IMR-90 (cell line): ENCODE measurements at regions not wholly inside any gene's neighbourhood (a gene's known extent, or its start where the extent isn't known, plus 50 kb on each side); places are given as distances from the start of the nearest gene placed in this dataset.

Experiments used
- ATAC-seq: fragments of 200-7000 bp; cut with Tn5 transposase; 2 replicates; pipeline ENCODE4 v1.9.1; 2020; ENCODE audit warnings: low read depth, mild to moderate bottlenecking, moderate library complexity
- BruUV-seq: library from RNA; stranded (reverse); fragments of 400-500 nt; replicated peaks from 2 replicates; lab custom pipeline; 2021; lab: Mats Ljungman, UMichigan
- CTCF ChIA-PET: fragments of 300-600 bp; formaldehyde crosslinking; extraction: SDS; loops from one replicate; lab custom pipeline; 2021; ENCODE audit warnings: antibody characterized with exemption; lab: Yijun Ruan, JAX
- POLR2A ChIA-PET: fragments of 300-600 bp; sonication (Branson Sonifier 250); formaldehyde crosslinking; loops from one replicate; lab custom pipeline; 2022; ENCODE audit warnings: antibody characterized with exemption; ENCODE audit not compliant: unreplicated experiment; lab: Charles Lee
- DNase-seq: peaks from one replicate; pipeline ENCODE4 v3.0.0; 2013
- H2AFZ ChIP-seq: replicated peaks from 2 replicates; pipeline ENCODE3; 2013; ENCODE audit warnings: low read length, mild to moderate bottlenecking; ENCODE audit not compliant: poor library complexity
- H2AK5ac ChIP-seq: 2 replicates; pipeline ENCODE4 v1.6.1; 2013; ENCODE audit warnings: low read depth, low read length, inconsistent platforms
- H2AK9ac ChIP-seq: replicated peaks from 2 replicates; pipeline ENCODE3; 2013; ENCODE audit warnings: mild to moderate bottlenecking, low read depth, low read length, moderate library complexity; ENCODE audit not compliant: poor library complexity
- H2BK120ac ChIP-seq: 2 replicates; pipeline ENCODE4 v1.6.1; 2013; ENCODE audit warnings: low read depth, low read length, inconsistent platforms
- H2BK15ac ChIP-seq: 3 replicates; pipeline ENCODE4 v1.6.1; 2013; ENCODE audit warnings: low read depth, low read length, inconsistent platforms
- H2BK20ac ChIP-seq: 2 replicates; pipeline ENCODE4 v1.6.1; 2013; ENCODE audit warnings: low read depth, mild to moderate bottlenecking, inconsistent platforms, low read length, moderate library complexity
- H2BK5ac ChIP-seq: 2 replicates; pipeline ENCODE4 v1.6.1; 2013; ENCODE audit warnings: mild to moderate bottlenecking, low read depth, low read length, inconsistent platforms; ENCODE audit not compliant: poor library complexity, severe bottlenecking
- H3K14ac ChIP-seq: replicated peaks from 2 replicates; pipeline ENCODE4 v1.6.1; 2013; ENCODE audit warnings: low read depth, low read length, inconsistent platforms
- H3K18ac ChIP-seq: 2 replicates; pipeline ENCODE4 v1.6.1; 2013; ENCODE audit warnings: low read depth, low read length, control low read depth
- H3K23ac ChIP-seq: 2 replicates; pipeline ENCODE4 v1.6.1; 2013; ENCODE audit warnings: low read depth, low read length, inconsistent platforms
- H3K27ac ChIP-seq: 2 replicates; pipeline ENCODE4 v1.5.1; 2013; ENCODE audit warnings: mild to moderate bottlenecking, control low read depth, low read length; ENCODE audit not compliant: insufficient read depth
- H3K27me3 ChIP-seq: 2 replicates; pipeline ENCODE4 v1.6.1; 2013; ENCODE audit warnings: low read length; ENCODE audit not compliant: control insufficient read depth, insufficient read depth
- H3K36me3 ChIP-seq: 2 replicates; pipeline ENCODE4 v1.6.1; 2013; ENCODE audit warnings: low read length, mixed read lengths; ENCODE audit not compliant: control insufficient read depth, insufficient read depth
- H3K4ac ChIP-seq: 2 replicates; pipeline ENCODE4 v1.6.1; 2013; ENCODE audit warnings: low read depth, low read length, inconsistent platforms
- H3K4me1 ChIP-seq: 2 replicates; pipeline ENCODE4 v1.6.1; 2013; ENCODE audit warnings: low read length, mixed read lengths; ENCODE audit not compliant: control insufficient read depth, insufficient read depth
- H3K4me2 ChIP-seq: 2 replicates; pipeline ENCODE4 v1.6.1; 2013; ENCODE audit warnings: low read depth, mild to moderate bottlenecking, control low read depth, low read length, moderate library complexity
- H3K4me3 ChIP-seq: 2 replicates; pipeline ENCODE4 v1.5.1; 2013; ENCODE audit warnings: low read depth, mild to moderate bottlenecking, control low read depth, low read length, moderate library complexity; ENCODE audit not compliant: insufficient read depth
- H3K56ac ChIP-seq: 2 replicates; pipeline ENCODE4 v1.6.1; 2013; ENCODE audit warnings: low read length, inconsistent platforms; ENCODE audit not compliant: insufficient read depth; ENCODE audit errors: extremely low read depth
- H3K79me1 ChIP-seq, 2 experiments: 2 replicates each; pipeline ENCODE4 v1.6.1; 2013; ENCODE audit warnings: low read length in 2 of 2, inconsistent platforms in 1 of 2, low read depth in 1 of 2
- H3K9ac ChIP-seq: 2 replicates; pipeline ENCODE4 v1.6.1; 2013; ENCODE audit warnings: low read depth, low read length, control low read depth
- H3K9me1 ChIP-seq: 2 replicates; pipeline ENCODE4 v1.6.1; 2013; ENCODE audit warnings: low read length, inconsistent platforms; ENCODE audit not compliant: insufficient read depth
- H3K9me3 ChIP-seq: 2 replicates; pipeline ENCODE4 v1.6.1; 2013; ENCODE audit warnings: low read length; ENCODE audit not compliant: control insufficient read depth, insufficient read depth
- H4K20me1 ChIP-seq: 2 replicates; pipeline ENCODE4 v1.6.1; 2013; ENCODE audit warnings: low read length, inconsistent platforms; ENCODE audit not compliant: insufficient read depth
- H4K5ac ChIP-seq: 2 replicates; pipeline ENCODE4 v1.6.1; 2013; ENCODE audit warnings: mild to moderate bottlenecking, low read depth, low read length, control low read depth
- H4K8ac ChIP-seq, 2 experiments: 2 replicates each; pipeline ENCODE4 v1.6.1; 2013; ENCODE audit warnings: low read depth in 2 of 2, low read length in 2 of 2, control low read depth in 1 of 2, inconsistent platforms in 1 of 2
- H4K91ac ChIP-seq: 2 replicates; pipeline ENCODE4 v1.6.1; 2013; ENCODE audit warnings: low read depth, low read length, inconsistent platforms; ENCODE audit not compliant: insufficient read depth
- CHD1 ChIP-seq: IDR thresholded peaks from 2 replicates; pipeline ENCODE4 v1.6.1; 2012; ENCODE audit warnings: low read depth, low read length, improper control_type of control experiment
- ELK1 ChIP-seq: fragments of 150-350 bp; IDR thresholded peaks from 2 replicates; pipeline ENCODE4 v1.6.1; 2016; ENCODE audit warnings: low read depth, mild to moderate bottlenecking, low read length, moderate library complexity, borderline replicate concordance
- MAFK ChIP-seq: IDR thresholded peaks from 2 replicates; pipeline ENCODE4 v1.6.1; 2012; ENCODE audit warnings: low read depth, low read length, improper control_type of control experiment
- MAZ ChIP-seq: IDR thresholded peaks from 2 replicates; pipeline ENCODE4 v1.6.1; 2012; ENCODE audit warnings: low read depth, mild to moderate bottlenecking, low read length, improper control_type of control experiment, moderate library complexity, borderline replicate concordance
- MXI1 ChIP-seq: IDR thresholded peaks from 2 replicates; pipeline ENCODE4 v1.6.1; 2012; ENCODE audit warnings: low read depth, mild to moderate bottlenecking, low read length, moderate library complexity, borderline replicate concordance
- NFE2L2 ChIP-seq: fragments of 150-350 bp; IDR thresholded peaks from 2 replicates; pipeline ENCODE4 v1.6.1; 2016; ENCODE audit warnings: low read depth, mild to moderate bottlenecking, low read length
- RAD21 ChIP-seq: IDR thresholded peaks from 2 replicates; pipeline ENCODE4 v1.6.1; 2012; ENCODE audit warnings: low read length, improper control_type of control experiment
- RFX5 ChIP-seq: IDR thresholded peaks from 2 replicates; pipeline ENCODE4 v1.8.0; 2012; ENCODE audit warnings: low read depth, mild to moderate bottlenecking, low read length, moderate library complexity
- SMC3 ChIP-seq: fragments of 150-350 bp; IDR thresholded peaks from 2 replicates; pipeline ENCODE4 v1.6.1; 2016; ENCODE audit warnings: low read depth, mild to moderate bottlenecking, antibody characterized with exemption, low read length, moderate library complexity
- WGBS, 2 experiments: methylation state at CpG; one replicate each; pipeline versions ENCODE4 v1.1.5 to v1.1.7; 2013; ENCODE audit warnings: missing lambda C conversion rate in 2 of 2; ENCODE audit not compliant: insufficient read length in 1 of 2; ENCODE audit errors: extremely low coverage in 2 of 2; 5-methylcytosine and 5-hydroxymethylcytosine counted together
- dilution Hi-C: fragments of 300-500 bp; cut with HindIII; formaldehyde crosslinking; loops from one replicate; pipeline ENCODE4 v1.14.3; 2018; ENCODE audit warnings: low sequenced_read_pairs; ENCODE audit not compliant: unreplicated experiment
- in situ Hi-C: fragments of 300-500 bp; cut with MboI; formaldehyde crosslinking; loops from 3 replicates; pipeline ENCODE4 v1.14.3; 2019; ENCODE audit warnings: low sequenced_read_pairs, inconsistent platforms, mixed read lengths
- intact Hi-C: fragments of 100-400 bp; cut with micrococcal nuclease; formaldehyde crosslinking; loops from 2 replicates; pipeline ENCODE4 v1.10.0; 2022

- ChIA-PET CTCF (no interaction called here), POLR2A (no interaction called here)
- dilution Hi-C loops = no loop called here
- H4K91ac ChIP-seq = no peak overlapping the region
- no peak overlapping the region for H3K27ac ChIP-seq
- no peak overlapping the region for H3K4me3 ChIP-seq
- ATAC-seq (no peak), DNase-seq (no peak)
- H4K8ac ChIP-seq = no peak overlapping the region
- H2AK5ac ChIP-seq = no peak overlapping the region
- no peak overlapping the region for H3K4ac ChIP-seq
- in situ Hi-C loops = no loop called here
- H3K23ac ChIP-seq = no peak overlapping the region
- H3K79me1 ChIP-seq = no peaks in the 10 kb centered on the region
- no TSS peak for BruUV-seq
- intact Hi-C loops = no loop called here
- no peak overlapping the region for H3K18ac ChIP-seq
- no peak overlapping the region for H3K56ac ChIP-seq
- no peak overlapping the region for H3K14ac ChIP-seq
- no peak overlapping the region for H2BK20ac ChIP-seq
- no peaks in the 10 kb centered on the region for H3K9me3 ChIP-seq
- TF ChIP-seq CHD1 (no peak), NFE2L2 (no peak), MXI1 (no peak), RAD21 (no peak), RFX5 (no peak), SMC3 (no peak), MAZ (no peak), ELK1 (no peak), MAFK (no peak)
- no peak overlapping the region for H2BK5ac ChIP-seq
- no peak overlapping the region for H3K4me2 ChIP-seq
- no peak overlapping the region for H2AK9ac ChIP-seq
- no peak overlapping the region for H2AFZ ChIP-seq
- no peak overlapping the region for H3K9ac ChIP-seq
- no peak overlapping the region for H4K5ac ChIP-seq
- H3K27me3 ChIP-seq = no peaks in the 10 kb centered on the region
- no peaks in the 10 kb centered on the region for H3K9me1 ChIP-seq
- H3K4me1 ChIP-seq = no peaks in the 10 kb centered on the region
- no peaks in the 10 kb centered on the region for H3K36me3 ChIP-seq
- no CpG with 5 or more reads among the region's 1 CpG for WGBS, 2 experiments
- H4K20me1 ChIP-seq = no peaks in the 10 kb centered on the region
- no peak overlapping the region for H2BK120ac ChIP-seq
- H2BK15ac ChIP-seq = no peak overlapping the region
Measured at GRCh38 chr2:41460661-41461060, 587.2 kb upstream of the PKDCC start.
